ENCODE measurements at regions not wholly inside any gene's neighbourhood (a gene's known extent, or its start where the extent isn't known, plus 50 kb on each side); places are given as distances from the start of the nearest gene placed in this dataset.
"Not testable (repeated sequence)": the region's sequence is repeated elsewhere in the genome, so short reads cannot be mapped to it uniquely, and the experiment has no call there.

DNA sequence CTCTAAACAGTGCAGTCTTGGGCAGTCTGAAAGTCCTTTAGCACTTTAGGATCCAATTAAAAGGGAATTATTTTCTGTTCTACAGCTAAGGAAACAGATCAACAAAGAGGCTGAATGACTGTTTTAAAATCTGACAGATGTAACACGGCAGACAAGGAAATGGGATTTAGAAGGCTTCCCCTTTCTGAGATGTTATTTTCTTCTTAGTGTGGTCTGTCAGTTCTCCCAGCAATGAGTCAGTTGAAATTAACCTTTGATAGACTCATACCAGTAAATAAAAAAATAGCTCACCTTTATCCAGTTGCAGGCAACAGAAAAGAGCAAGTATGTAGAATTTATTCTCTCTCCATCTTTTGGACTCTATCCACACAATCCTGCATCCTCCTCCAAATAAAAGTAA lies 98.1 kb downstream of the NEDD1 start:
- DNase-seq (ENCODE audit: low read depth in 2 of 2), result no peak

DNA sequence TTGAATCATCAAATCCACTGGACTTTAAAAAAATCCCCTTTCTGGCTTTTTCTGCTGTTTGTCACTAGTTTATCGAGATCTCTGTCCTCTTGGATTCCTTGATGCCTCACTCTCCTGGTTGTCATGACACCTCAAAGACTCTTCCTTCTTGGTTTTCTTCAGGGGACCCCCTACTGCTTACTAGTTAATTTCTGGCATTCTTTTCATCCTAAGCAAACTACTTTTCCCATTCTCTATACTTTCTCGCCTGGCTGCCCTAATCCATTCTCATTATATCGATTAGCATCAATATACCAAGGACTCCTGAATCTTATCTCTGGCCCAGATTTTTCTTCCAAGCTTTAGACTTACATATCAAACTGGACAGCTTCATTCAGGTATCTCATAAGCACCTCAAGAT lies 98.6 kb downstream of the NEDD1 start:
- DNase-seq (ENCODE audit: low read depth in 2 of 2), result no peak

DNA sequence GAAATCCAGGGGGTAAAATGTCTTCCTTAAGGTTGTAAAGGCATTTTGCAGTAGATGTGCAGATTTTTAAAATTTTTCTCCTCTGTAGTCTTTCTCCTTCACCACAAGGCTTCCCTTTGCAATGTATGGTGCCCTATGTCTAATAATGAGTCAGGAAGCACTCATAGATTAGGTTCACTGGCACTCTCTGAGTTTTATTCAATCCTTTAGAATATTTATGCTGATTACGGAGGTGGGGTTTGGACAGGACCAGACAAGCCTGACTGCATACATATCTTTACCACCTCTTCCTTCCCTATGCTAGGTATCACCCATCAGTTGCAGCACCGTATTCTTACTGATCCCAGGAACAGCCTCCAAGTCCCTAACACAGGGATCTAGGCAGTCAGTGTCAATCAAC lies 99.5 kb downstream of the NEDD1 start:
- DNase-seq (ENCODE audit: low read depth in 2 of 2), result no peak

DNA sequence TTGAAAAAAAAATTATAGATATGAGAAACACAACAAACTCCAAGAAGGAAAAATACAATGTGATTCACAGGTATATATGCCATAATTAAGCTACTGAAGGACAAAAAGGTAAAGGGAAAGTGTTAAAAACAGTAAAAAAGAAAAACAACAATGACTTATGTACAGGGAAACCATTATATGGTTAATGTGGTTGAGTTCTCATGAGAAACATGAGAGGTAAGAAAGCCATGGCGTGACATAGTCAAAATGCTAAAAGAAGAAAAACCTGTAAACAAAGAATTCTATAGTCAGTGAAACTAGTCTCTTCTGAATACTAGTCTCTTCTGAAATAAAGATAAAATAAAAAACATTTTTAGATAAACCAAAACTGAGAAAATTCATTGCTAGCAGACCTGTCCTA lies 109.1 kb downstream of the NEDD1 start:
- DNase-seq (ENCODE audit: low read depth in 2 of 2), result no peak

DNA sequence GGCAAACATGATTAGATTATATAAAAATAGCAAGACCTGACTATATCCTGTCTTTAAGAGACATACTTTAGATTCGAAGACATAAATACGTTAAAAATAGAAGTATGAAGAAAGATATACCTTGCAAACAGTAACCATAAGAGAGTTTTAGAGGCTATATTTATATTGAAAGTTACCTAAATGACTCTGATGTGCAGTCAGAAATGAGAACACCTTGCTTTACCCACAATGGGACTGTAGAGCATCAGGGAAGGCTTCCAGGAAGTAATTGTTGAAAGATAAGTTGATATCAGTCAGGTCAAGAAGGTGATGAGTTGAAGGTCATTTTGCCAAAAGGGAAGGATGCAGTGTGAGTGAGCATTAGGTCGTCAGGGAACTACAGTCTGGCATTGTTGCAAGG lies 110.2 kb downstream of the NEDD1 start:
- DNase-seq (ENCODE audit: low read depth in 2 of 2), result no peak

DNA sequence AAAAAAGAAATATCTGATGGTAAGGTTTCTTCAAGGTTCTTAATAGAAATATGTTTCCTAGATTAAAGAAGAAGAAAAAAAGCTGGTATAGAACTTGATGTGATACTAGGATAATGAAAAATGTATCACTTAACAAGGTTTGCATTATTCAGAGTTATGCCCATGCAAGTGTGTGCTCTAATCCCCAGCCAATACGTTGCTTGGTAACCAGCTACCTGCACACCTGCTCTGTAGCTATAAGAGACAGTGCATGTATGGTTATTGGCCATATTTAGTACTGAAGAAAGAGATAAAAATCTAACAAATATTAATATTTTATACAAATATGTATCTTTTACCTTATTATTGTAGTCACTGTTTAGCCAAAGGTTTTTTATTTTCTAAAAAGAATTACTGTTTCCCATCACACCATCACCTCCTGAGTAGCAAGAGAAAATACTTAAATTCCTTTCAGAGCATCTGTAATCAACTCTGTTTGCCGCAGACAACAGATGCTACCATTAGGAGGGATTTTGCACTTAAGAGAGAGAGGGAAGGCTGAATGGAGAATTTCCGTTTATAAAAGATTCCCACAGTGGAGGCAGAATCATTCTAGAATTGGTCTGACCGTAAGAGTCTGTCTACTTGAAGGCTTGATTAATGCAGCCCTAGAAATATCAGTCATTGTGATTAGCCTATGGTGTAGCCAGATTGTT lies 115.6 kb downstream of the NEDD1 start:
- no peak for DNase-seq (ENCODE audit: low read depth in 2 of 2)

DNA sequence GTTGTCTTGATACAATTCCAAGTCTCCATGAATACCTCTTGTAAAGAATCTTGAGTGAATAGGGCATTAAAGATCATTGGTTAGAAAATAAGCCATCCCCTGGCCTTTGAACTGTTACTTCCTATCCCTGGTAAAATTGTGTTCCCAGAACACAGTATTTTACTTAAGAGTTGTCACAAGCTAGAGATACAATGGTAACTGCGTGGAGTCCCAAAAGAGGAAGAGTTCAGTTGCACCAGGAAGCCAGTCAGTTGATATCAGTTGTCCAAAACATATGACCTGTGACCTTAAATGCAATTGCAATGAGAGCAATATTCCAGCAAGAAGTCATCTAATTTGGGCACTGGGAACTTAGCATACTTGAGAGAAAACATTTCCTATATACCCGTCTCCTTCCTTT lies 117.3 kb downstream of the NEDD1 start:
- DNase-seq (ENCODE audit: low read depth in 2 of 2), result no peak

DNA sequence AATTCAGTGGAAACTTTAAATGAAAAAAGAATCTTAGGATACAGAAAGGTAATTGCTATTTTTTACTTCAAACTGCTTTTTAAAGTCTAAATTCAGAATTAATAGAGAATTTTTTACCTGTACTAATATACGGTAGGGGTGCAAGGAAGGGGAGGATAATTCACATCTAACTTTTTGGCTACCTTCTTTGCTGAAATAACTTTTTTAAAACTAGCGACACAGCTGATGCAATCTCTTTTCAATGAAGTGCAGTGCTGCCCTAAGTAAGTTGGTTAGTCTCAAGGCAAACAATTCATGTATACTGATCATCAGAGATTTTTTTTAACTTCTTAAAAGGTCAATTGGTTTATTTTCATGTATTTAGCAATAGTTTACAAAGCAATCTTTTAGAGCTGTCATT lies 119.8 kb downstream of the NEDD1 start:
- DNase-seq (ENCODE audit: low read depth in 2 of 2), result no peak

DNA sequence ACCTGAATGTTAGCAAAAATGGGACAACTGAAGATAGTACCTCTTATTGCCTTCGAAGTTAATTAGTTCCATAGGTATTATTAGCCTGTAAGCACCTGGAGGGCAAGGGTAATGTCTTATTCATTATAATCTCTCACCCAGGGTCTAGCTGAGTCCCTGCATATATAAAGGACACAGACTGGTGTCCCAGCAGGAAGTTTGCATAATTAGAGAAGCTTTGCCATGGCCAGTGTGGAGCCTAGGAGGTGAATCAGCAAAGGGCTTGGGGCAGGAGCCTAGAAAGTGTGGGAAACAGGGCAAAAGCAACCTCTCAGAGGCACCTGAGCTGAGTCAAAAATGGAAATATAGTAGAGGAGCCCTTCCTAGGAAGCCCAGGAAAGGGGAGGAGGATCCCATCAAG lies 120.4 kb downstream of the NEDD1 start:
- no peak for DNase-seq (ENCODE audit: low read depth in 2 of 2)

DNA sequence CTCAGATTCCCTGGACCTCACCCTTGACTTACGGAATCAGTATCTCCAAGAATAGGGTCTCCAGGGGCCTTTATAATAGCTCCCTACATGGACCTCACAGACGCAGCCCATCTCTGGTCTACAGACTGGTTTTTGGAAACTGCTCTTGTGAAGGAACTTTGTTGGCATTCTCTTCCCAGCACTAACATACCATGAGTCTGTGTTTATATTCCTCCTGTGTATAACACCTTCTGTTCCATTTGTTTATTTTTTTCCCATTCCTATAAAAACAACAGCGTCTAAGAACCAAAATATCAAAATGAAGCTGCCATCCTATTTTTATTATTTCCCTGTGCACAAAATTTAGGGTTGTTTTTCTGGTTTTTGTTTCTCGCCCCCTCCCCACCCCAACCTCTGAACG lies 131.1 kb downstream of the NEDD1 start:
- no peak for DNase-seq (ENCODE audit: low read depth in 2 of 2)

DNA sequence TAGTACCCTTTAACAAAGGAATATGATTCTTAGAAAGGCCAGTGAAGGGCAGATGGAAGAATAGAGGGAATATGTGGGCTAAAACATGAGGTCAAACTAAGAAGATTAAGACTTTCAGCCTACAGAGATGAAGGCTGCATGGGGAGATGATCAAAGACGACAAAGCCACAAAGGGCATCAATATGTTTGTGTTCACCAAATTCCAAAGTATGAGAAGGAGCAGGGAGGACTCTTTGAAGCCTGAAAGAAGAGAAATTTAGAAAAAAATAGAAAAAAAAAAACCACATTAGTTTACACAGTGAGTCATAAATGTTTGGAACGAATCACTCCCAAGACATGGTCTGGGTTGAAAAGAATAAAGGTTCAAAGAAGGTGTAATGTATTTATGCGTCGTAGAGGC lies 131.8 kb downstream of the NEDD1 start:
- no peak for DNase-seq (ENCODE audit: low read depth in 2 of 2)

DNA sequence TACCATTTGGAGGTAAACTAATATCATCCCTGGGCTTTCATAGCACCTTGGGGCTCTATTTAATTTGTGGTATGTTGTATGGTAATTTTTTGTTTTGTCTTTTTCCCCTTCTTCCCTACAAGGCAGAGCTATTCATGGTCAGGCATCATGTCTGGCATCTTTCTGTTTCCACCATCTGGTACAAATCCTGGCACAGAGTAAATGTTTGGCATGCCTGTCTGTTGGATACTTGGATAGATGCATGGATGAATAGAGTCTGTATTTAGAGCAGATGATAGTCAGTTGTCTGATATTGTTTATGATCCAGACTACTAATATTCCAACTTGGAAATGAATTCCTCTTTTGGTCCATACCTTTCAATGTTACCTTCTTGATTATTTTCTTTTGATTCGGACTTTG lies 139.8 kb downstream of the NEDD1 start:
- no peak for DNase-seq (ENCODE audit: low read depth in 2 of 2)

DNA sequence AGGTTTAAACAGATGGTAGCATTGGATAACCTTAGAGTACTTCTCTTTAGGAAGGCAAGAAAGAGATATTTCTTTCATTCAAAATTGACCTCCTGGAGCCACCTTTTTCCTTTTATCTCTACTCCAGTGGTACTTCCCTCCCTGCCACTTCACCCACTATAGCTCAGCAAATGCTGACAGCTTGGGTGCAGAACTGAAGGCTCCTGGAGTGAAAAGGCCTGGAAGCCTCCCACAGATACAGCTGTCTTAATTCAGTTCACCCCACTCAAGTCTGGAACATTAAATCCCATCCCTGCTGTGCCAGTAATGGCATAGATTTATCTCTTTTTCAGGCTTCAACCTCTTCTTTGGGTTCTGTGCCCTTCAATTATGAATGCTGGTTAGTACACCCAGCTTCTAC lies 140.3 kb downstream of the NEDD1 start:
- DNase-seq (ENCODE audit: low read depth in 2 of 2), result no peak

DNA sequence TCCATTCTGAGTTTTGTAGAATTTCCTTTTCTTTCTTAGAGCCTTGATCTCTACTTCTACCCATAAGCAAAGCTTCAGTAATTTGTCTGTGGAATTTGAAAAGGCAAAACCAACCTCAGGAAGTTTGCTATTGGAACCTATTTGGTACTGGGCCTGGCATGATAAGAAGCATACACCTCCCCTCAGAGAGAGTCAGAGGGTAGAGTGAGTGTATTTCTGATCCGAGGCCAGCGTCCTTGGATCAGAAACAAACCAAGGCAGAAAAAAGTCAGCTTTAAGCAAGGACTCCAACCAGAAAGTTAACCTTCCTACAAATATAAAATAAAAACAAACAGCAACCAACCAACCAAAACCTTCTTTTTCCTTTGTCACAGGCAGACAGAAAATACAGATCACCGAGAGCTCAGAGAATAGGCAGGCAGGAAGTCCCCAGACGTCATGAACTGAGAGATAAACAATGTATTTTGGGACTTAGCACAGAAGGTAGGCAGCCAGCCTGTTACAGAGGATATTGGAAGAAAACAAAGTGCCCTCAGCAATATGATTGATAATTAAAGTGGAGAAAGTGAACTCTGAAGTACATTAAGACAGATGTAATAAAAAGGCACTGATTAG lies 141.5 kb downstream of the NEDD1 start:
- DNase-seq (ENCODE audit: low read depth in 2 of 2), result no peak

DNA sequence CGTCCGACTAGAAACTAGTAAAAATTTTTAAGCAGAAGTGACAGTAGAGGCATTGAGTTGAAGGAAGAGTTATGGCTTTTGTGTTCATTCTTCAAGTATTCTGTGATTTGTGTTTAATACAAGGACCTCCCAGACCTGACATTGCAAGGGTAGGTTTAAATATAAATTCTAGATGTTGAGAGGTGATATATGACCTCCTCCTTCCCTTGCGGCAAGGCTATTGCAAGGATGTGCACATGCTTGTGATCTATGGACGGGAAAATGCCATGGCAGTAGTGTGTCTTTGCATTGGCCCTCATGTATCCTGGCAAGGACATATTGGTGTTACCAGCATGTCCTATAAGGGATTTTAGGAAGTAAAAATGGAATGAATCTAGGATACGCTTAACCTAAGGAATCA lies 143.5 kb downstream of the NEDD1 start:
- no peak for DNase-seq (ENCODE audit: low read depth in 2 of 2)

DNA sequence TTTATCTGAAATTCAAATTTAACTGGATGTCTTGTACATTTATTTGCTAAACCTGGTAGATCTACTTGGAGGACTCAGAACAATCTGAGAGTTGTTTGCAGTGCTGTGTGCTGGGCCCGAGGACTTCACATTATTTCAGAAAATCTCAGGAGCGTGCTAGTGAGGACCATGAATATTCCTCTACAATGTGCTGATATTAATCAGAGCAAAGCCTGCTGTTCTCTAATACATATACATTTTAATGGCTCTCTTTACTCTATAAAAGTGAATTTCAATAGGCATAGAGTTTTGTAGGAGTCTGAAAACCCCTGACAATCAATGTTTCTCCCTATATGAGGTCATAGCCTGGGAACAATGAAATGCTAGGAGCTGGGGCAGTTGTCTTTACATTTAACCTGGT lies 144.3 kb downstream of the NEDD1 start:
- no peak for DNase-seq (ENCODE audit: low read depth in 2 of 2)

DNA sequence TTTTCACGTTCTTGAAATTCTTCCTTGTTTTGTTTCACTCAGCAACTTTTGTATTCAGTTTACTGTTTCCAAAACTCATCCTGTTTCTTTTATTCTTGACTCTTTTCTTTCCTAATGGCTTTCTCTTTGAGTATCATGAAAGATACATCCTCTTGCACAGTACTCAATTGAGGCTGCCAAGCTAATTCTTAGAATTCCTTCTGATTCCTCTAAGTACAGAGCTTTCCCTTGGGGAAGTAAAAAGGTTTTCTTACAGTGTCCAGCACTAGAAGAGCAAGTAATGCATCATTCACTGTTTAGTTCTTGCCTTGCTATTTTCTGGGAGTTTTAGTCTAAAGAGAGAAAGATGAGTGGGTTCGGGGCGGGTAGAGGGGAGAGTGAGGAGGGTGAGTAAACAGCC lies 154.1 kb downstream of the NEDD1 start:
- DNase-seq (ENCODE audit: low read depth in 2 of 2), result no peak

DNA sequence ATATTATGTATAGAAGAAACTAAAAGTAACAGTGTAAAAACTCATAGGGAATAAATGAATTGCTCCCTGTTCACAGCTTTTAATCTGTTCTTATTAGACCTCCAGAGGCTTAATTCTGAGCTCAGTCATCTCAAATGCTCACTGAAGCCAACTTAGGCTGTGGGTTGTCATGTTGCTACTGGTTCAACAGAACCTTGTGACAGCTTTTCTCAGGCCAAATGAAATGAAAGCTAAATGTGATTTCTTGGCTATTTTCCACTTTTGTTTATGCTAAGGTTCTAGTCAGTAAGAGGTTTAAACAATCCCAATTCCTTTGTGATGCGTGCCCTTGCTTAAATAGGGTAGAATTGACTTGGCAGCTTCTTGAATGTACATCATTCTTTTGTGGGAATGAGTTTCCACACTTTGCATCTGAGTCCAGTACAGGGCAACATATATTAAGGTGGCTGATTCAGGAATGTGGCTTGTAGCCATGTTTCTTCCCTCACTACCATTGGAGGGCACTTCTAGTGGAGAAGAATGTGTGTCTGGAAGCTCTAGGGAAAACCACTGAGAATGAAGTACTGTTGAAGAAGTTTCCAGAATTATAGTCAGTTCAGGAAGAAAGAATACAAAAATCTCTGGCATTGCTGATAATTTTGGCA lies 156.4 kb downstream of the NEDD1 start:
- DNase-seq (ENCODE audit: low read depth in 2 of 2), result no peak

DNA sequence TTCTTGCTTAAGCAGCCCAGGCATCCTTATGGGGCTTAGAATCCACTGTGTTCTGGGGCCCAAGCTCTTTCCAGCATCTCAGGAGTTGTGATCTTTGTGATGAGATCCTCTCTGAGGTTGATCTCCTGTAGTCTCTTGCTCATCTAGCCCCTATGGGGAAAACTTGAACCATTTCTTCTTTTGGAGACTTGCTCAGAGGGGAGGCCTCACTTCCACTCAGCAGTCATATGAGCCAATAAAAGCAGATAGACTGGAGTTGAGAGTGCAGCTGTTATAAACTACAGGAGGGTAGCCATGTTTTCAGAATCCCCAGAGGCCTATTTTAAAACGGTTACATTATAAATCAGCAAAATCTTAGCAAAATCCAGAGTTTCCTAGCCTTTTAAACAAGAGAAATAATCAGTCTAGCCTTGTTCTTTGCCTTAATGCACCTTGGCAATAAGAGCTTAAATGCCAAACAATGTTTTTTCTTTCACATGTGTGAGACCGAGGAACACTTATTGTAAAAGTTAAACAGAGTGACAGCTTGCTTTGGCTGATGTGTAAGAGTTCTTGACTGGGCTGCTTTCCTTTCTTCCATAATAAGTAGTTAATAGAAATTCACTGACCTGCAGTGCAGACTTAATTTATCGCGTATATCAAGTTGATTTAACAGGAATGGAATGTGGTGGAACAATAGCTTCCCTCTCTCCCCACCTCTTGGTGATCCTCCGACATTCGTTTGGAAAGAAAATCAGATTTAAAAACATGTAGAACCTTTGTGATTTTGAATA lies 168.3 kb downstream of the NEDD1 start:
- DNase-seq (ENCODE audit: low read depth in 2 of 2), result no peak

DNA sequence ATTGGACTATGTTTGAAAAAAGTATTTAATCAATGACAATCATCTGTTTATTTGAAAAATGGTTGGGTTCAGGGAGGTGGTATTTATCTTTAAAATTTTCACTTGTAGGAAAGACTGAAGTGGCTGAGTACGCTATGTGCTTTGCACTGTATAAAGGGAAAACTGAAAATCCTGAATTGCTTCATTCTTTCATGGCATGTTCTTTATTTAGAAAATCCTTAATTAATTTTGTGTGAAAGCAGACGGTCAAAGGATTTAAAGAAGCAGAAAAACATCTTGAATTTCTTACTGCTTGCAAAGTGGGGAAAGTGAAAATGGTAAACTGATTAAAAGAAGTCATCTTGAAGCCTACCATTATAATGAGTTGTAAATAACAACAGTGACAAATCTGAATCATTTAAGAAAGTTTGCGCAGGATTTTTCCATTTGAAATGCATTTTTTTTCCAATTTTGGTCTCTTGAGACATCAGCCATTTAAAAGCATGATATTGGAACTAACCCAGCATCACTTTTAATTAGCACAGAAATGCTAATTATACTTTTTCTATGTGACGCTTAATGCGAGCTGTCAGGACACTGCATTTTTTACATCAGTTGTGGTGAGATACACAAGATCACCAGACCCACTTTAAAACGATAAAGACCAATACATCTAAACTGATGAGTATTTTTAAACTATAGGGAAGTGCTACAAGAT lies 169.0 kb downstream of the NEDD1 start:
- no peak for DNase-seq (ENCODE audit: low read depth in 2 of 2)

DNA sequence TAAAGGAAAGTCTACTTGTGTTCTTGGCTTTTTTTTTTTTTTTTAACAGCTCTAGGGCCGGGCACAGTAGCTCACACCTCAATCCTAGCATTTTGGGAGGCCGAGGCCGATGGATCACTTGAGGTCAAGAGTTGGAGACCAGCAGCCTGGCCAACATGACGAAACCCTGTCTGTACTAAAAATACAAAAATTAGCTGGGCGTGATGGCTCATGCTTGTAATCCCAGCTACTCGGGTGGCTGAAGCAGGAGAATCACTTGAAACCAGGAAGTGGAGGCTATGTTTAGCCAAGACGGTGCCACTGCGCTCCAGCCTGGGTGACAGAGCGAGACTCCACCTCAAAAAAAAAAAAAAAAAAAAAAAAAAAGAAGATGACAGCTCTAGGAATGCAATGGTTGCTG lies 169.9 kb downstream of the NEDD1 start:
- not testable (repeated sequence) for DNase-seq (ENCODE audit: low read depth in 2 of 2)

DNA sequence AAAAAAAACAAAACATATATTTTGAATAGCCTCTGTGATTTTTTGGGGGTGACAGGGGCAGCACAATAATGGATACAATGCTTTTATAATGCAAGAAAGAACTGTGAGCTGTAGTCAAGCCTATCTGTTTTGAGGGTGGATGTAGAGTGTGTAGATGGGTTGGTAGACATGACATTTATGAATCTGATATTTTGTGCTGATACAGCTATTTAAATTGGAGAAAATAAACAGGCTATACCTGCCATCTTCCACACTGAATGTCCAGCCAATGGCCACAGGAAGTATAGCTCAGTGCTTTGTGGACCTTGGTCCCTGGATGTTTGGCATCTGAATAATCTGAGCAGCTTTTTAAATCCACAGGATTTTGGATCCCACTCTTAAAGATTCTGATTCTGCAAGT lies 175.0 kb downstream of the NEDD1 start:
- DNase-seq (ENCODE audit: low read depth in 2 of 2), result no peak
